Breast epithelium (tissue), 4 donors: ENCODE measurements at regions not wholly inside any gene's neighbourhood (a gene's known extent, or its start where the extent isn't known, plus 50 kb on each side); places are given as distances from the start of the nearest gene placed in this dataset.

Experiments used
- DNase-seq, 2 donors: peaks; one replicate each; pipeline ENCODE4 v3.0.0-alpha.2; 2019; ENCODE audit warnings: low spot score in 2 of 2
- H3K27ac ChIP-seq, 2 donors: fragments of 200-600 bp; sonication (generic) in 1 of 2; one replicate each; pipeline ENCODE4 v1.5.1; 2016 to 2019; ENCODE audit warnings: mild to moderate bottlenecking in 1 of 2
- H3K27me3 ChIP-seq, 2 donors: fragments of 200-600 bp; sonication (generic) in 1 of 2; one replicate each; pipeline versions ENCODE4 v1.5.1 to v1.6.0; 2017 to 2019; ENCODE audit warnings: control low read depth in 1 of 2, mild to moderate bottlenecking in 1 of 2
- H3K36me3 ChIP-seq: fragments of 200-600 bp; one replicate; pipeline ENCODE4 v1.5.1; 2019
- H3K4me1 ChIP-seq, 2 donors: fragments of 200-600 bp; sonication (generic); one replicate each; pipeline ENCODE4 v1.5.1; 2016 to 2019; ENCODE audit warnings: control low read depth in 1 of 2
- H3K4me3 ChIP-seq, 3 donors: fragments of 200-600 bp; sonication (generic); 1 replicate in 2 of 3; 2 replicates in 1 of 3; pipeline ENCODE4 v1.5.1; 2016 to 2019; ENCODE audit warnings: mild to moderate bottlenecking in 3 of 3, moderate library complexity in 2 of 3
- H3K9me3 ChIP-seq, 2 donors: fragments of 200-600 bp; sonication (generic) in 1 of 2; one replicate each; pipeline ENCODE4 v1.5.1; 2016 to 2019; ENCODE audit warnings: control low read depth in 1 of 2
- CTCF ChIP-seq, 3 donors: fragments of 450-650 bp; IDR thresholded peaks; one replicate each; pipeline ENCODE4 v1.5.1; 2016 to 2017; ENCODE audit warnings: antibody characterized with exemption in 3 of 3, mild to moderate bottlenecking in 3 of 3, moderate library complexity in 3 of 3
- POLR2A ChIP-seq: fragments of 450-650 bp; IDR thresholded peaks from one replicate; pipeline ENCODE4 v1.6.1; 2016; ENCODE audit warnings: antibody characterized with exemption, mild to moderate bottlenecking, moderate library complexity
- POLR2AphosphoS5 ChIP-seq, 3 donors: sonication (generic); formaldehyde crosslinking; IDR thresholded peaks; one replicate each; pipeline ENCODE4 v1.6.1; 2017; ENCODE audit warnings: antibody characterized with exemption in 3 of 3
- intact Hi-C: fragments of 100-400 bp; cut with DNase I; formaldehyde crosslinking; loops from one replicate; pipeline ENCODE4 v1.15.1; 2023; ENCODE audit warnings: low total_unique reads

GRCh38 chr6:115404446-115404845 lies 656.2 kb downstream of the FRK start:
- intact Hi-C loops = no loop called here
- H3K27me3 ChIP-seq = no peaks in the 10 kb centered on the region
- H3K4me1 ChIP-seq = no peaks in the 10 kb centered on the region
- H3K9me3 ChIP-seq = no peaks in the 10 kb centered on the region
- TF ChIP-seq POLR2AphosphoS5 (IDR thresholded peaks at IDR 0.05) = no peak
- TF ChIP-seq POLR2A = no peak
- no peak for TF ChIP-seq CTCF (IDR thresholded peaks at IDR 0.05)
- no peak for DNase-seq
- H3K36me3 ChIP-seq = no peaks in the 10 kb centered on the region
- no peak overlapping the region for H3K27ac ChIP-seq
- no peak overlapping the region for H3K4me3 ChIP-seq

- Histone ChIP-seq H3K27me3 (no peaks in the 10 kb centered on the region), H3K36me3 (no peaks in the 10 kb centered on the region), H3K9me3 (no peaks in the 10 kb centered on the region), H3K4me1 (no peaks in the 10 kb centered on the region), H3K27ac (no peak overlapping the region), H3K4me3 (no peak overlapping the region)
- no peak for TF ChIP-seq CTCF (IDR thresholded peaks at IDR 0.05)
- no peak for TF ChIP-seq POLR2AphosphoS5 (IDR thresholded peaks at IDR 0.05)
- no peak for DNase-seq
- intact Hi-C loops = no loop called here
Measured at GRCh38 chr6:115398607-115399006, 662.1 kb downstream of the FRK start.

- TF ChIP-seq POLR2A (no peak), CTCF (IDR thresholded peaks at IDR 0.05) (no peak), POLR2AphosphoS5 (IDR thresholded peaks at IDR 0.05) (no peak)
- no peak overlapping the region for H3K4me3 ChIP-seq
- H3K27me3 ChIP-seq = no peaks in the 10 kb centered on the region
- DNase-seq = no peak
- H3K9me3 ChIP-seq = peaks cover 0 to 15% of the 10 kb centered on the region in 2 donors
- H3K27ac ChIP-seq = no peak overlapping the region
- H3K4me1 ChIP-seq = no peaks in the 10 kb centered on the region
- no peaks in the 10 kb centered on the region for H3K36me3 ChIP-seq
- intact Hi-C loops = no loop called here
Measured at GRCh38 chr6:115396112-115396906, 664.4 kb downstream of the FRK start.

GRCh38 chr6:115393821-115394220 lies 666.9 kb downstream of the FRK start:
- Histone ChIP-seq H3K36me3 (no peaks in the 10 kb centered on the region), H3K27ac (no peak overlapping the region), H3K27me3 (no peaks in the 10 kb centered on the region), H3K4me3 (no peak overlapping the region), H3K4me1 (no peaks in the 10 kb centered on the region), H3K9me3 (peaks cover 0 to 19% of the 10 kb centered on the region in 2 donors)
- no peak for TF ChIP-seq POLR2AphosphoS5 (IDR thresholded peaks at IDR 0.05)
- TF ChIP-seq POLR2A = no peak
- no peak for TF ChIP-seq CTCF (IDR thresholded peaks at IDR 0.05)
- DNase-seq = no peak
- intact Hi-C loops = no loop called here

GRCh38 chr6:115370202-115370601 lies 690.5 kb downstream of the FRK start:
- Histone ChIP-seq H3K4me3 (no peak overlapping the region), H3K4me1 (no peaks in the 10 kb centered on the region), H3K27ac (no peak overlapping the region), H3K36me3 (no peaks in the 10 kb centered on the region), H3K9me3 (peaks cover 0 to 7% of the 10 kb centered on the region in 2 donors), H3K27me3 (no peaks in the 10 kb centered on the region)
- intact Hi-C loops = no loop called here
- TF ChIP-seq POLR2A (no peak), CTCF (IDR thresholded peaks at IDR 0.05) (no peak)
- no peak for DNase-seq
